HFFc6 (cell line): ENCODE measurements at regions not wholly inside any gene's neighbourhood (a gene's known extent, or its start where the extent isn't known, plus 50 kb on each side); places are given as distances from the start of the nearest gene placed in this dataset.

ENCODE experiments used
- DNase-seq: peaks from one replicate; pipeline ENCODE4 v3.0.0-alpha.2; 2018
- H3K27ac Mint-ChIP-seq: 2 replicates; pipeline ENCODE4 v1.8.0; 2020; ENCODE audit warnings: mild to moderate bottlenecking, mixed read lengths
- H3K27me3 Mint-ChIP-seq: 2 replicates; pipeline ENCODE4 v1.8.0; 2021; ENCODE audit warnings: mild to moderate bottlenecking, moderate library complexity, mixed read lengths; ENCODE audit not compliant: insufficient read depth
- H3K36me3 Mint-ChIP-seq: 2 replicates; pipeline ENCODE4 v1.8.0; 2021; ENCODE audit warnings: low read depth, mixed read lengths
- H3K4me1 Mint-ChIP-seq: 2 replicates; pipeline ENCODE4 v1.8.0; 2020; ENCODE audit warnings: low read depth, mixed read lengths
- H3K4me3 Mint-ChIP-seq: 2 replicates; pipeline ENCODE4 v1.8.0; 2020; ENCODE audit warnings: mild to moderate bottlenecking, moderate library complexity, mixed read lengths
- H3K9me3 Mint-ChIP-seq: 2 replicates; pipeline ENCODE4 v1.8.0; 2020; ENCODE audit warnings: mild to moderate bottlenecking, mixed read lengths
- TF ChIP-seq, protein P1 (sequence below): fragments of 200-600 bp; sonication (generic); IDR thresholded peaks from 2 replicates; pipeline ENCODE4 v1.5.0; 2021; ENCODE audit warnings: antibody characterized with exemption, mild to moderate bottlenecking

DNA sequence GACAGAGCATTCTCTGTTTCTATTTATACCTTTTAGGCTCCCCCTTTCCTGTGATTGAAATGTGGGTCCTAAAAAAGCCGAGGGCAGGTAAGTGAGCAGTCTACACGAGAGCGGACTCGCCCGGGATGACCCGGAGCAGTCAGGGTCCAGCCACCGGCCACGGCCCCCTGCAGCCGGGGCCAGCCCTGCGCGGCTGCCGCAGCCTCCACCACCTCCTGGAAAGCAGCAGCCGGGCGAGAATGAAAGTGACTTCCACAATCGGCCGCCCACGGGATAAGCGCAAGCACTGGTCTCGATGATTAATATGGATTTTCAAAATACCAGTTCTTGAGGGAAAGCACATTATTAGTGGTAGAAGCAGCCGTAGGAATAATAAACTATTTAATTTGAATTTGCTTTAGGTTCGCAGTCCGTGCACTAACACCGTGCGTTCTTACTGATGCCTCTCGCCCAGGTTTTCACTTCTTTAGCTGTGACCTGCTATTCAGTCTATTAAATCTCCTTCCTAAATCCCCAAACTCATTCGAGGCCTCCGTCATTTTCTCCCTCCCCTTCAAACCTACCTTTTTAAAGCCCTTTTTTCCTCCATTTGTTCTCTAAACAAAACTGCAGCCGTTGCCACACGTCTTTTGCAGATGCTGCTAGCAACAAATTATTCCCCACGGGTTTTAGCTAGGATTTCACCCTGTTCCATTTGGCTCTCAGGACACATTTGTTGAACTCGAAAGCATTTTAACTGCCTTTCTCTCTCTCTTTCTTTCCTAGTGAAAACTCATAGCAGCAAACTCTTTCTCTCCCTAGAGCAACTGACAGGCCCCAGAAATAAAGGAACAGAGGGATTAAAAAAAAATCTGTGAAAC, 1015.1 kb upstream of the PIK3C3 start:
- Mint-ChIP-seq H3K36me3 (no peaks in the 10 kb centered on the region), H3K9me3 (peaks cover 13% of the 10 kb centered on the region; the same call in 1 of the 2 replicates), H3K4me3 (no peak overlapping the region; the same call in 1 of the 2 replicates), H3K27ac (no peak overlapping the region), H3K4me1 (no peaks in the 10 kb centered on the region), H3K27me3 (no peaks in the 10 kb centered on the region; the same call in none of the 2 replicates)
- TF ChIP-seq, protein P1, sequence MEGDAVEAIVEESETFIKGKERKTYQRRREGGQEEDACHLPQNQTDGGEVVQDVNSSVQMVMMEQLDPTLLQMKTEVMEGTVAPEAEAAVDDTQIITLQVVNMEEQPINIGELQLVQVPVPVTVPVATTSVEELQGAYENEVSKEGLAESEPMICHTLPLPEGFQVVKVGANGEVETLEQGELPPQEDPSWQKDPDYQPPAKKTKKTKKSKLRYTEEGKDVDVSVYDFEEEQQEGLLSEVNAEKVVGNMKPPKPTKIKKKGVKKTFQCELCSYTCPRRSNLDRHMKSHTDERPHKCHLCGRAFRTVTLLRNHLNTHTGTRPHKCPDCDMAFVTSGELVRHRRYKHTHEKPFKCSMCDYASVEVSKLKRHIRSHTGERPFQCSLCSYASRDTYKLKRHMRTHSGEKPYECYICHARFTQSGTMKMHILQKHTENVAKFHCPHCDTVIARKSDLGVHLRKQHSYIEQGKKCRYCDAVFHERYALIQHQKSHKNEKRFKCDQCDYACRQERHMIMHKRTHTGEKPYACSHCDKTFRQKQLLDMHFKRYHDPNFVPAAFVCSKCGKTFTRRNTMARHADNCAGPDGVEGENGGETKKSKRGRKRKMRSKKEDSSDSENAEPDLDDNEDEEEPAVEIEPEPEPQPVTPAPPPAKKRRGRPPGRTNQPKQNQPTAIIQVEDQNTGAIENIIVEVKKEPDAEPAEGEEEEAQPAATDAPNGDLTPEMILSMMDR, result no peak
- no peak for DNase-seq

DNA sequence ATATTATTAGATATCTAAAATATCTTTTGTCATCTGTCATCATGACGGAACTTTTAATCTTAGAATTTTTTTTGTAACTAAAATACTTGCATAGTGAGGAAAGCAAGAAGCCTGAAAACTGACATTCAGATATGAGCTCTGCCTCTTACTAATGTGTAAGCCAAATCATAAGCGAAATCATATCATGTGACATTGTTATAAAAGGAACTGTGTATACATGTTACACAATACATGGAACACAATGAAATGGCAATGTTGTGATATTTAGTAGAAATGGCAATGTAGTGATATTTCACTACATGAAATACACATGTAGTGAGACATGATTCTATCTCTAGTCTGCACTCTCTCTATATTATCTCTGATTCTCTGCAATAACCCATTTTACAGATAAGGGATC, 1016.4 kb upstream of the PIK3C3 start:
- H3K36me3 Mint-ChIP-seq, result no peaks in the 10 kb centered on the region
- H3K27me3 Mint-ChIP-seq, result no peaks in the 10 kb centered on the region; the same call in none of the 2 replicates
- no peak for DNase-seq
- H3K9me3 Mint-ChIP-seq, result peaks cover 17% of the 10 kb centered on the region
- no peaks in the 10 kb centered on the region for H3K4me1 Mint-ChIP-seq
- H3K4me3 Mint-ChIP-seq, result no peak overlapping the region
- TF ChIP-seq, protein P1, result no peak
- H3K27ac Mint-ChIP-seq, result no peak overlapping the region

DNA sequence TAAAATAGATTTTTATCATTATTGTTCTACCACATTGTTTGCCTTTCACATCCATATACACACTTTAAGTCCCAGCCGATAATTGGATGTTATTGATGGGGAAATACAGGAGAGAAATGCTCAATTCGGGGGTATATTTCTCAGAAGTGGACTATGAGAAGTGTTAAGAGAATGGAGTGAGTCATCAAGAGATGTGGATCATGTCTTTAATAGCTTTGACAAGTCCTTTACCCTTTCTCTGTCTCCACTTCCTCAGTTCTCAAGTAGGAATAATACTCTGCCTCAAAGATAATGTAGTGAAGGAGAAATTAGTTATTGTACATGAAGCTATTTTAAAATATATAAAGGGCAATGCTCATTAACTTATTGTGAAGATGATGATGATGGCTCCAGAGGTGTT, 1017.6 kb upstream of the PIK3C3 start:
- Mint-ChIP-seq H3K4me3 (no peak overlapping the region), H3K9me3 (peaks cover 9% of the 10 kb centered on the region), H3K27me3 (no peaks in the 10 kb centered on the region; the same call in none of the 2 replicates), H3K4me1 (no peaks in the 10 kb centered on the region), H3K36me3 (no peaks in the 10 kb centered on the region), H3K27ac (no peak overlapping the region)
- TF ChIP-seq, protein P1, result no peak
- DNase-seq, result no peak

DNA sequence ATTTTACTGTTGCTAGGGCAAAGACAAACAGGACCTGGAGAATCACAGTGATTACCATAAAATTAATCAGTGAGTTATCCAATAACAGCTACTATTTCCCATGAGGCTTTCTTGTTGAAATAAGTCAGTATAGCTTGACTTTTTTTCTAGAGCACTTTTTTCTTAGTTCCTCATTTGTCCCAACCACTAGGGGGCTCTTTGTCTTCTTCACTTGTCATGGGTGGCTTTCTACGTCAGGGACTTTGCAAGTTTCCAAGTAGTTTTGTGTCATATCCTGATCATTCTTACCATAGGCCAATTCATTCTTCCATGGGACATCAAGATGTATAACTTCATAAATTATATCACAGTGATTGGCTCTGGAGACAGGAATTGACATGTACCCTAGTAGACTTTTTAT, 1019.6 kb upstream of the PIK3C3 start:
- Mint-ChIP-seq H3K36me3 (no peaks in the 10 kb centered on the region), H3K27ac (no peak overlapping the region), H3K4me1 (no peaks in the 10 kb centered on the region), H3K27me3 (no peaks in the 10 kb centered on the region; the same call in none of the 2 replicates), H3K4me3 (no peak overlapping the region), H3K9me3 (peaks cover 9% of the 10 kb centered on the region)
- peak; percentile 13 for DNase-seq
- TF ChIP-seq, protein P1, result peak; percentile 75

DNA sequence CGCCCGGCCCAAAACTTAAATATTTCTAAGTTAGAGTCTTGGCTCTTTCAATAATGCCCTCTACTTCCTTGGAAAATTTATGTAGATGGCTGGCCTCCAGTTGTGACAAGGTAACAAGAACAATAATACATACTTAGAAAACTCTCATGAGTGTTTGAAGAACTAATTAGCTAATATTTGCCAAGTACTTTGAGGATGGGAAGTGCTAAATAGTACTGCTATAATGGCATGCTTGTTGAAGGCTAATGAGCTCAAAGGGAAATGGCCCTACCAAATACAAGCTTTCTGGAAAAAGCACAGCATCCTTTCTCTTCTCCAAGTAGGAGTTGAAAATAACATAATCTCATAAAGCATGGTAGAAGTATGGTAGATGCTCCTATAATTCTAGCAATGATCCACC, 1022.2 kb upstream of the PIK3C3 start:
- Mint-ChIP-seq H3K36me3 (no peaks in the 10 kb centered on the region), H3K4me1 (no peaks in the 10 kb centered on the region), H3K27ac (no peak overlapping the region), H3K27me3 (no peaks in the 10 kb centered on the region; the same call in none of the 2 replicates), H3K4me3 (no peak overlapping the region), H3K9me3 (peaks cover 12% of the 10 kb centered on the region)
- TF ChIP-seq, protein P1, result no peak
- DNase-seq, result no peak
